Stimulated activated CD8-positive, alpha-beta memory T cell treated with anti-CD3 and anti-CD28 coated beads, Interleukin-15, amount 100 ng/mL, for 1 hour (primary cell): ENCODE measurements at regions not wholly inside any gene's neighbourhood (a gene's known extent, or its start where the extent isn't known, plus 50 kb on each side); places are given as distances from the start of the nearest gene placed in this dataset.

Experiments used
- DNase-seq: peaks from one replicate; pipeline ENCODE4 v3.0.0-alpha.2; 2020; ENCODE audit warnings: low read depth

GRCh38 chr15:47577000-47577399 lies 140.3 kb upstream of the SEMA6D start:
- DNase-seq = no peak

GRCh38 chr15:47577461-47577860 lies 139.8 kb upstream of the SEMA6D start:
- no peak for DNase-seq

- no peak for DNase-seq
Measured at GRCh38 chr15:47582233-47582632, 135.1 kb upstream of the SEMA6D start.

- no peak for DNase-seq
Measured at GRCh38 chr15:47584316-47584715, 133.0 kb upstream of the SEMA6D start.

GRCh38 chr15:47586653-47587224 lies 130.6 kb upstream of the SEMA6D start:
- no peak for DNase-seq

- DNase-seq = no peak
Measured at GRCh38 chr15:47587940-47588802, 129.1 kb upstream of the SEMA6D start.

GRCh38 chr15:47588958-47589357 lies 128.3 kb upstream of the SEMA6D start:
- DNase-seq = no peak

- no peak for DNase-seq
Measured at GRCh38 chr15:47598996-47599395, 118.3 kb upstream of the SEMA6D start.

GRCh38 chr15:47599806-47600205 lies 117.5 kb upstream of the SEMA6D start:
- no peak for DNase-seq

GRCh38 chr15:47602121-47602520 lies 115.2 kb upstream of the SEMA6D start:
- no peak for DNase-seq

- no peak for DNase-seq
Measured at GRCh38 chr15:47603026-47603425, 114.3 kb upstream of the SEMA6D start.

GRCh38 chr15:47607695-47608094 lies 109.6 kb upstream of the SEMA6D start:
- no peak for DNase-seq

GRCh38 chr15:47609693-47610092 lies 107.6 kb upstream of the SEMA6D start:
- no peak for DNase-seq

- no peak for DNase-seq
Measured at GRCh38 chr15:47610736-47611135, 106.6 kb upstream of the SEMA6D start.

GRCh38 chr15:47614360-47615011 lies 102.8 kb upstream of the SEMA6D start:
- DNase-seq = no peak

GRCh38 chr15:47616876-47617275 lies 100.4 kb upstream of the SEMA6D start:
- DNase-seq = no peak

GRCh38 chr15:47618241-47618640 lies 99.1 kb upstream of the SEMA6D start:
- DNase-seq = no peak

GRCh38 chr15:47620960-47621681 lies 96.2 kb upstream of the SEMA6D start:
- DNase-seq = no peak

GRCh38 chr15:47622055-47622454 lies 95.2 kb upstream of the SEMA6D start:
- DNase-seq = no peak

GRCh38 chr15:47624503-47624902 lies 92.8 kb upstream of the SEMA6D start:
- no peak for DNase-seq

GRCh38 chr15:47639042-47639441 lies 78.3 kb upstream of the SEMA6D start:
- no peak for DNase-seq

- no peak for DNase-seq
Measured at GRCh38 chr15:47640079-47640478, 77.2 kb upstream of the SEMA6D start.

- no peak for DNase-seq
Measured at GRCh38 chr15:47640901-47641300, 76.4 kb upstream of the SEMA6D start.
